DND-41 (cell line): ENCODE measurements at regions not wholly inside any gene's neighbourhood (a gene's known extent, or its start where the extent isn't known, plus 50 kb on each side); places are given as distances from the start of the nearest gene placed in this dataset.

ENCODE experiments used
- ATAC-seq: fragments of 200-7000 bp; cut with Tn5 transposase; 3 replicates; pipeline ENCODE4 v1.9.1; 2021; ENCODE audit warnings: low read depth; ENCODE audit not compliant: insufficient read depth
- DNase-seq: peaks from one replicate; pipeline ENCODE4 v3.0.0-alpha.2; 2020
- H2AFZ ChIP-seq: 2 replicates; pipeline ENCODE4 v1.6.0; 2012; ENCODE audit warnings: low read depth, low read length
- H3K27ac ChIP-seq: 2 replicates; pipeline ENCODE4 v1.5.1; 2012; ENCODE audit warnings: low read length, inconsistent platforms
- H3K27me3 ChIP-seq: fragments of 200-600 bp; sonication (generic); 2 replicates; pipeline ENCODE4 v1.6.0; 2012; ENCODE audit warnings: low read length, mild to moderate bottlenecking, inconsistent platforms; ENCODE audit not compliant: insufficient read depth, poor library complexity
- H3K36me3 ChIP-seq: 2 replicates; pipeline ENCODE4 v1.5.1; 2012; ENCODE audit warnings: low read length, inconsistent platforms; ENCODE audit not compliant: insufficient read depth
- H3K4me1 ChIP-seq: 2 replicates; pipeline ENCODE4 v1.5.1; 2012; ENCODE audit warnings: mild to moderate bottlenecking, low read length; ENCODE audit not compliant: insufficient read depth
- H3K4me2 ChIP-seq: 2 replicates; pipeline ENCODE4 v1.6.0; 2012; ENCODE audit warnings: mild to moderate bottlenecking, moderate library complexity, low read length, inconsistent platforms; ENCODE audit not compliant: insufficient read depth
- H3K4me3 ChIP-seq, 2 experiments: fragments of 200-600 bp in 1 of 2; shearing (Covaris generic) in 1 of 2; 2 replicates each; pipeline ENCODE4 v1.5.1; 2012 to 2016; ENCODE audit warnings: inconsistent platforms in 2 of 2, low read length in 2 of 2, mild to moderate bottlenecking in 2 of 2, low read depth in 1 of 2, moderate library complexity in 1 of 2
- H3K79me2 ChIP-seq: 2 replicates; pipeline ENCODE4 v1.6.0; 2012; ENCODE audit warnings: low read length, inconsistent platforms; ENCODE audit not compliant: insufficient read depth
- H3K9ac ChIP-seq: 2 replicates; pipeline ENCODE4 v1.6.0; 2012; ENCODE audit warnings: low read depth, mild to moderate bottlenecking, inconsistent platforms, low read length, moderate library complexity
- H3K9me3 ChIP-seq: 2 replicates; pipeline ENCODE4 v1.5.1; 2012; ENCODE audit warnings: low read length, moderate library complexity, mild to moderate bottlenecking, inconsistent platforms; ENCODE audit not compliant: insufficient read depth, severe bottlenecking
- H4K20me1 ChIP-seq: 2 replicates; pipeline ENCODE4 v1.6.0; 2012; ENCODE audit warnings: low read length; ENCODE audit not compliant: insufficient read depth
- EZH2 ChIP-seq: IDR thresholded peaks from 3 replicates; pipeline ENCODE4 v1.6.1; 2012; ENCODE audit warnings: borderline replicate concordance, low read depth, mild to moderate bottlenecking, moderate library complexity, low read length, inconsistent platforms; ENCODE audit not compliant: severe bottlenecking
- TF ChIP-seq, protein P1 (sequence below): IDR thresholded peaks from 2 replicates; pipeline ENCODE4 v1.5.1; 2012; ENCODE audit warnings: borderline replicate concordance, low read length, moderate library complexity, mild to moderate bottlenecking; ENCODE audit not compliant: poor library complexity, severe bottlenecking; ENCODE audit errors: extremely low read depth

DNA sequence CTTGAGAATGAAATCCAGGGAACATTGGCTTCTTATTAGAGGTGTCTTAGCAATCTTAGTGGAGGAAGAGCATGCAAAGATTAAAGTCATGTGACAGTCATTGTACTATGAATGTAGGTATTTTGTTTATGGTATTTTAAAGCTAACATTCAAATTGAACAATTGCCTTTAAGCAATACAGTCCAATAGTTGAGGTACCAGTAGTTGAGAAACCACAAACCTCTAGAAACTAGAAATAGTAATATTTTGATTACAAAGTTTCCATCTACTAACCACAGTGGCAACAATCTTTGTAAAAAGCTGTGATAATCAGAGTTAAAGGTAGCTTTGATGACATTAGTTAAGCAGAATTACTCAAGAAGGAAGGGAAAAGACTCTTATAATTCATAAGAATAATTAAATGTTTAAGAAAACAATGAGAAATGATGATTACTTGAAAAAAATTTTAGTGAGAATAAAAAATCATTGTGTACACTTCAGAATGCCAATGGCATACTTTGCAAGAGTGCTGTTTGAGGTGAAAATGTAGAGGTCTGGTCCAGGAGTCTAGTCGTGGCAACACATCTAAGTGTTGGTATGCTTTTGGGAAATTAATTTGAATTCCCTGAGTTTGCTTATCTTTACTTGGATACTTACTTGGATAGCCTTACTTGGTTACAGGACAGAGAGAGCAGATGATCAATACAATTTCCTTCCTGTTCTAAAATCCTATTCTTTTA lies 104.9 kb upstream of the PTGFR start:
- no peak overlapping the region for H3K4me2 ChIP-seq
- DNase-seq (no peak), ATAC-seq (no peak)
- no peak for TF ChIP-seq EZH2
- TF ChIP-seq, protein P1, sequence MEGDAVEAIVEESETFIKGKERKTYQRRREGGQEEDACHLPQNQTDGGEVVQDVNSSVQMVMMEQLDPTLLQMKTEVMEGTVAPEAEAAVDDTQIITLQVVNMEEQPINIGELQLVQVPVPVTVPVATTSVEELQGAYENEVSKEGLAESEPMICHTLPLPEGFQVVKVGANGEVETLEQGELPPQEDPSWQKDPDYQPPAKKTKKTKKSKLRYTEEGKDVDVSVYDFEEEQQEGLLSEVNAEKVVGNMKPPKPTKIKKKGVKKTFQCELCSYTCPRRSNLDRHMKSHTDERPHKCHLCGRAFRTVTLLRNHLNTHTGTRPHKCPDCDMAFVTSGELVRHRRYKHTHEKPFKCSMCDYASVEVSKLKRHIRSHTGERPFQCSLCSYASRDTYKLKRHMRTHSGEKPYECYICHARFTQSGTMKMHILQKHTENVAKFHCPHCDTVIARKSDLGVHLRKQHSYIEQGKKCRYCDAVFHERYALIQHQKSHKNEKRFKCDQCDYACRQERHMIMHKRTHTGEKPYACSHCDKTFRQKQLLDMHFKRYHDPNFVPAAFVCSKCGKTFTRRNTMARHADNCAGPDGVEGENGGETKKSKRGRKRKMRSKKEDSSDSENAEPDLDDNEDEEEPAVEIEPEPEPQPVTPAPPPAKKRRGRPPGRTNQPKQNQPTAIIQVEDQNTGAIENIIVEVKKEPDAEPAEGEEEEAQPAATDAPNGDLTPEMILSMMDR: no peak
- no peak overlapping the region for H3K4me3 ChIP-seq
- no peaks in the 10 kb centered on the region for H3K27me3 ChIP-seq
- no peaks in the 10 kb centered on the region for H3K9me3 ChIP-seq
- no peak overlapping the region for H3K9ac ChIP-seq
- H3K27ac ChIP-seq: no peak overlapping the region
- no peaks in the 10 kb centered on the region for H3K79me2 ChIP-seq
- H3K4me1 ChIP-seq: no peaks in the 10 kb centered on the region
- no peaks in the 10 kb centered on the region for H3K36me3 ChIP-seq
- H2AFZ ChIP-seq: no peak overlapping the region
- H4K20me1 ChIP-seq: no peaks in the 10 kb centered on the region

DNA sequence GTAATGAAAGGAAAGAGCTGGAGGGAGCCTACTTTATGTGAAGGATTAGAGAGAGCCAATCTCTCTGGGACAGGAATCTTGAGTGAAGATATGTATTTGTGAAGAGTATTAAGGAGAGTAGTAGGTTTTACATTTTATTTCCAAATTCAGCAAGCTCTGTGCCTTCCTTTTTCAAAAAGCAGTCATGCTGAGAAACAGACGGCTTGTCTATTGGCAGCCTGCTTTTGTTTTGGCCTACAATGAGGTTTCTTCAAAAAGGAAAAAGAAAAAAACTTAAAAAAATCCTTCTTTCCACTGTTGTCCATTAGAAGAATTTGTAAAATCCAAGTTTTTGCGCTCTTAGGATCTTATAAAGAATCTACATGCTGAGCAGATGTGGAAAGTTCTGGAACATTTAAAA lies 103.6 kb upstream of the PTGFR start:
- TF ChIP-seq, protein P1: no peak
- no peak for TF ChIP-seq EZH2
- no peaks in the 10 kb centered on the region for H3K9me3 ChIP-seq
- no peaks in the 10 kb centered on the region for H3K79me2 ChIP-seq
- ATAC-seq: no peak
- H3K27me3 ChIP-seq: no peaks in the 10 kb centered on the region
- H3K36me3 ChIP-seq: no peaks in the 10 kb centered on the region
- no peaks in the 10 kb centered on the region for H3K4me1 ChIP-seq
- no peak overlapping the region for H3K27ac ChIP-seq
- no peak overlapping the region for H2AFZ ChIP-seq
- no peak overlapping the region for H3K4me3 ChIP-seq
- H3K9ac ChIP-seq: no peak overlapping the region
- H3K4me2 ChIP-seq: no peak overlapping the region
- H4K20me1 ChIP-seq: no peaks in the 10 kb centered on the region
- no peak for DNase-seq

DNA sequence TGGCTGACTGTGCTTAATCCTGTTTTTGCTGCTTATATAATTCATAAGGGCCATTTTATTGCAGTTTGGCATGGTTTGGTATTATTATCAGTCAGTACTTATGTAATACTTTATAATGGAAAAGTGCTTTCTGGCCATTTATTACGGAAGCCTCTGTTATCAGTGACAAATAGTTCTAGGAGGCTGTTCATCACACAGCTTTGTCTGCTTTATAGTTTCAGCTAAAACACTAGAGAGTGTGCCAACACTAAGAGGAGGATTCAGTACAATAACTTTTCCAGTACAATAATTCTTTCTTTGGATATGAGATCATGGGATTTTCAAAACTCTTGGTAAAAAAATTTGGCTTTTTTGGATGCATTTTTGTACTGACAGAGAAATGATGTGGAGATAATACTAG lies 102.9 kb upstream of the PTGFR start:
- Histone ChIP-seq H3K4me1 (no peaks in the 10 kb centered on the region), H2AFZ (no peak overlapping the region), H3K79me2 (no peaks in the 10 kb centered on the region), H3K4me2 (no peak overlapping the region), H3K9me3 (no peaks in the 10 kb centered on the region), H3K27me3 (no peaks in the 10 kb centered on the region), H4K20me1 (no peaks in the 10 kb centered on the region), H3K36me3 (no peaks in the 10 kb centered on the region), H3K9ac (no peak overlapping the region), H3K27ac (no peak overlapping the region), H3K4me3 (no peak overlapping the region)
- TF ChIP-seq EZH2: no peak
- TF ChIP-seq, protein P1: no peak
- DNase-seq (no peak), ATAC-seq (no peak)

DNA sequence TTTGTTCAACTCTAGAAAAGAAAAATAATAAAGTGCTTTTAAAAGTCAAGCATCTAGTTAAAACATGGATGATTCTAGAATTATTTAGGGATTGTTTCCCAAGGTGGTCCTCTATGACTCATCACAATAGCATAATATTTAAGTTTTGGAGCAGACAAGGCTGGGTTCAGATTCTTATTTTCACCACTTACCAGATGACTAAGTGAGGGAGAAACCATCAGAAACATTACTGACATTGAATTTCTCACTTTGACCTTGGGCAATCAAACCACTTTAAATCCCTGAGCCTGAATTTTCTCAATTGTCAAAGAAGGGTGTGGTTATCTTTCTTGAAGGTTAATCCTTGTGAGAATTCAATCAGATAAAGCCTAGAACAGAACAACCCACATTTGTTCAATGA lies 102.5 kb upstream of the PTGFR start:
- no peaks in the 10 kb centered on the region for H3K9me3 ChIP-seq
- no peak for DNase-seq
- TF ChIP-seq, protein P1: no peak
- TF ChIP-seq EZH2: no peak
- no peak overlapping the region for H2AFZ ChIP-seq
- H3K27me3 ChIP-seq: no peaks in the 10 kb centered on the region
- no peaks in the 10 kb centered on the region for H3K79me2 ChIP-seq
- no peak for ATAC-seq
- H3K4me1 ChIP-seq: no peaks in the 10 kb centered on the region
- H3K4me3 ChIP-seq: no peak overlapping the region
- H3K4me2 ChIP-seq: no peak overlapping the region
- H3K36me3 ChIP-seq: no peaks in the 10 kb centered on the region
- no peak overlapping the region for H3K9ac ChIP-seq
- no peaks in the 10 kb centered on the region for H4K20me1 ChIP-seq
- no peak overlapping the region for H3K27ac ChIP-seq
